A673 (cell line): ENCODE measurements at regions not wholly inside any gene's neighbourhood (a gene's known extent, or its start where the extent isn't known, plus 50 kb on each side); places are given as distances from the start of the nearest gene placed in this dataset.

Experiments
- CTCF ChIP-seq: fragments of 300-800, 200-600 bp; sonication (generic); conservative IDR thresholded peaks from 2 replicates; pipeline ENCODE4 v1.5.1; 2017; ENCODE audit warnings: low read depth, mild to moderate bottlenecking, antibody characterized with exemption, low read length, moderate library complexity, mixed read lengths
- EZH2 ChIP-seq: fragments of 200-600 bp; sonication (generic); IDR thresholded peaks from 2 replicates; pipeline ENCODE4 v1.6.1; 2017; ENCODE audit warnings: borderline replicate concordance, low read depth, mild to moderate bottlenecking, mixed read lengths, antibody characterized with exemption, low read length; ENCODE audit not compliant: poor library complexity, severe bottlenecking

GRCh38 chr2:49643149-49643548, 488.8 kb upstream of the FSHR start:
- TF ChIP-seq CTCF (no peak), EZH2 (no peak)
